ENCODE measurements at regions not wholly inside any gene's neighbourhood (a gene's known extent, or its start where the extent isn't known, plus 50 kb on each side); places are given as distances from the start of the nearest gene placed in this dataset.

GRCh38 chr5:128684961-128685360, 146.9 kb upstream of the FBN2 start:
- dilution Hi-C loops (cut with MboI; ENCODE audit: extremely low pct_ligation_motif_present, low sequenced_read_pairs): no loop called here

GRCh38 chr5:128687930-128688329, 149.9 kb upstream of the FBN2 start:
- Histone ChIP-seq H3K27ac (ENCODE audit: insufficient read depth, low read depth, low read length) (no peak overlapping the region), H3K4me2 (ENCODE audit: insufficient read depth, low read length) (no peak overlapping the region), H3K4me1 (ENCODE audit: control insufficient read depth, extremely low read depth, insufficient read depth, low read length) (no peaks in the 10 kb centered on the region), H2AFZ (ENCODE audit: low read depth, low read length) (no peak overlapping the region), H3K9ac (replicated peaks; ENCODE audit: extremely low read depth, insufficient read depth, low read length) (no peak overlapping the region), H3K9me3 (replicated peaks; ENCODE audit: control insufficient read depth, insufficient read depth, low read length) (no peaks in the 10 kb centered on the region), H3K9me1 (replicated peaks; ENCODE audit: control insufficient read depth, extremely low read depth, insufficient read depth, low read length) (no peaks in the 10 kb centered on the region), H3K36me3 (ENCODE audit: control insufficient read depth in 2 of 2, extremely low read depth in 1 of 2, insufficient read depth in 2 of 2, low read length in 2 of 2) (no peaks in the 10 kb centered on the region), H3K79me2 (ENCODE audit: control insufficient read depth, insufficient read depth, low read length) (no peaks in the 10 kb centered on the region), H3K4me3 (replicated peaks in 1 of 3; ENCODE audit: insufficient read depth in 1 of 3, low read depth in 1 of 3, low read length in 3 of 3) (no peak overlapping the region), H4K20me1 (replicated peaks; ENCODE audit: control insufficient read depth, extremely low read depth, insufficient read depth, low read length) (no peaks in the 10 kb centered on the region), H3K27me3 (ENCODE audit: control insufficient read depth in 2 of 2, insufficient read depth in 2 of 2, low read length in 2 of 2) (no peaks in the 10 kb centered on the region)
- CTCF ChIA-PET: interaction anchor here (1.0 kb wide), 1 partner anchor 13 kb away, joined by 4 read pairs; no protein-coding TSS in a partner anchor
- no TSS peak for BruUV-seq (replicated peaks)
- DNase-seq (ENCODE audit: low read depth, low spot score): no peak
- intact Hi-C loops (cut with micrococcal nuclease) (no loop called here), dilution Hi-C loops (cut with MboI; ENCODE audit: extremely low pct_ligation_motif_present, low sequenced_read_pairs) (no loop called here)
- FAIRE-seq: no peak
- TF ChIP-seq FOS (IDR thresholded peaks at IDR 0.05; ENCODE audit: borderline replicate concordance, insufficient read depth, low read length) (no peak), CTCF (IDR thresholded peaks at IDR 0.05; ENCODE audit: extremely low read depth in 1 of 2, insufficient read depth in 1 of 2, low read depth in 1 of 2, low read length in 2 of 2) (no peak), POLR2A (IDR thresholded peaks at IDR 0.05; ENCODE audit: low read depth, low read length) (no peak), MYC (IDR thresholded peaks at IDR 0.05; ENCODE audit: low read depth, low read length) (no peak), EZH2 (IDR thresholded peaks at IDR 0.05; ENCODE audit: borderline replicate concordance, low read depth, low read length, severe bottlenecking) (no peak), GATA2 (IDR thresholded peaks at IDR 0.05; ENCODE audit: insufficient read depth, insufficient read length, low read depth, low read length) (no peak), JUN (IDR thresholded peaks at IDR 0.05; ENCODE audit: borderline replicate concordance, insufficient read depth, insufficient read length, low read depth) (no peak), POLR2AphosphoS5 (IDR thresholded peaks at IDR 0.05; ENCODE audit: insufficient read depth, low read depth, low read length) (no peak), MAX (IDR thresholded peaks at IDR 0.05; ENCODE audit: insufficient read depth, insufficient read length) (no peak)
- POLR2A ChIA-PET: no interaction called here

More at GRCh38 chr5:128684961-128685360, 146.9 kb upstream of the FBN2 start:
- no peaks in the 10 kb centered on the region for H3K4me1 ChIP-seq (ENCODE audit: control insufficient read depth, extremely low read depth, insufficient read depth, low read length)
- H3K36me3 ChIP-seq (ENCODE audit: control insufficient read depth in 2 of 2, extremely low read depth in 1 of 2, insufficient read depth in 2 of 2, low read length in 2 of 2): no peaks in the 10 kb centered on the region
- H4K20me1 ChIP-seq (replicated peaks; ENCODE audit: control insufficient read depth, extremely low read depth, insufficient read depth, low read length): no peaks in the 10 kb centered on the region
- no peak overlapping the region for H3K4me2 ChIP-seq (ENCODE audit: insufficient read depth, low read length)
- FAIRE-seq (no peak), DNase-seq (ENCODE audit: low read depth, low spot score) (peak; percentile 25)
- H2AFZ ChIP-seq (ENCODE audit: low read depth, low read length): no peak overlapping the region
- no peaks in the 10 kb centered on the region for H3K9me3 ChIP-seq (replicated peaks; ENCODE audit: control insufficient read depth, insufficient read depth, low read length)
- CTCF ChIA-PET: interaction anchor here (3.0 kb wide), 1 partner anchor 10 kb away, joined by 16 read pairs; no protein-coding TSS in a partner anchor
- POLR2A ChIA-PET: no interaction called here
- H3K9me1 ChIP-seq (replicated peaks; ENCODE audit: control insufficient read depth, extremely low read depth, insufficient read depth, low read length): no peaks in the 10 kb centered on the region
- H3K27me3 ChIP-seq (ENCODE audit: control insufficient read depth in 2 of 2, insufficient read depth in 2 of 2, low read length in 2 of 2): no peaks in the 10 kb centered on the region
- no peak overlapping the region for H3K4me3 ChIP-seq (replicated peaks in 1 of 3; ENCODE audit: insufficient read depth in 1 of 3, low read depth in 1 of 3, low read length in 3 of 3)
- BruUV-seq (replicated peaks): no TSS peak
- no peak for TF ChIP-seq GATA2 (IDR thresholded peaks at IDR 0.05; ENCODE audit: insufficient read depth, insufficient read length, low read depth, low read length)
- TF ChIP-seq POLR2A (IDR thresholded peaks at IDR 0.05; ENCODE audit: low read depth, low read length): no peak
- H3K27ac ChIP-seq (ENCODE audit: insufficient read depth, low read depth, low read length): no peak overlapping the region
- H3K9ac ChIP-seq (replicated peaks; ENCODE audit: extremely low read depth, insufficient read depth, low read length): no peak overlapping the region
- no peaks in the 10 kb centered on the region for H3K79me2 ChIP-seq (ENCODE audit: control insufficient read depth, insufficient read depth, low read length)
- intact Hi-C loops (cut with micrococcal nuclease): no loop called here

Measured in endothelial cell of umbilical vein (primary cell).